ENCODE measurements at regions not wholly inside any gene's neighbourhood (a gene's known extent, or its start where the extent isn't known, plus 50 kb on each side); places are given as distances from the start of the nearest gene placed in this dataset.
"Not testable (repeated sequence)": the region's sequence is repeated elsewhere in the genome, so short reads cannot be mapped to it uniquely, and the experiment has no call there.

DNA sequence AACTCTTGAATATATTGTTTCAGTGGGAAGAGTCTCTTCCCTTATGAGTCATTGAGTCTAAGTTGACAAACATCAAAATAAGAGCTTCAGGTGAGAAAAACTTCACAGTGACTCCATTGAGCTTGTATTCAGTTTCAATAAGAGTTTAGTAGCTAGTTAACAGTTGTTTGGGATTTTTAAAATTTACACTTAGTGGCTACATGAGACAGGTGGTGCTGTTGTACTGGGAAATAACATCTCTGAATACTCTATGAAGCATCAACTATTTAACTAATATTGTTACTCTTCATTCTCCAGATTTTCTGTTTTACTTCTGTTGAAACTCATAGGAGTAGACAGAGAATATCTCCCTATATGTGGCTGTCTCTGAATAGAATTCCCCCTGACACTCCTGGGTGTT lies 1609.1 kb downstream of the C4orf33 start:
- Histone ChIP-seq H3K27ac (ENCODE audit: low read depth, low read length) (no peak overlapping the region), H3K9ac (ENCODE audit: low read depth, low read length) (no peak overlapping the region), H3K4me3 (ENCODE audit: low read depth, low read length) (no peak overlapping the region), H3K4me1 (ENCODE audit: control insufficient read depth, insufficient read depth, low read length) (no peaks in the 10 kb centered on the region), H3K36me3 (ENCODE audit: control insufficient read depth, insufficient read depth, low read length) (no peaks in the 10 kb centered on the region), H3K27me3 (ENCODE audit: control insufficient read depth, insufficient read depth, low read length) (no peaks in the 10 kb centered on the region), H3K9me3 (ENCODE audit: control insufficient read depth, insufficient read depth, low read length) (peaks cover 9% of the 10 kb centered on the region; the same call in 1 of the 2 replicates)

DNA sequence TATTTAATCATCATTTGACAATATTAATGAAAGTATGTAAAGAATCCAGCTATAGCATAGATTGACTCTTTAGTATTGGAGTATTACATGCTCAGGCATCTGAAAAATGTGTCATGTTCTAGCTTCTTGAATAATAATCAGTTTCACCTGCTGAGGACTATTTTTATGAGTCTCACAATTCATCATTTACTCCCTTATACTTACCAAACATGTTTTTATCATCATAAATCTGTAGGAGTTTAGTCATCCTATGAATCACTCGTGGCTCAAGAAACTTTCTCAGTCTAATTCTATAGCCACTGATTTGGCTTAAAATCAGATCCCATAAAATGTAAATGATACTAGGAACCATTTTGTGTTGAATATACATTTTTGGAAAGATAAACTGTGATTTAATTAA lies 1616.1 kb downstream of the C4orf33 start:
- Histone ChIP-seq H3K9ac (ENCODE audit: low read depth, low read length) (no peak overlapping the region), H3K4me1 (ENCODE audit: control insufficient read depth, insufficient read depth, low read length) (no peaks in the 10 kb centered on the region), H3K27me3 (ENCODE audit: control insufficient read depth, insufficient read depth, low read length) (no peaks in the 10 kb centered on the region), H3K9me3 (ENCODE audit: control insufficient read depth, insufficient read depth, low read length) (peaks cover 7% of the 10 kb centered on the region; the same call in 1 of the 2 replicates), H3K27ac (ENCODE audit: low read depth, low read length) (no peak overlapping the region), H3K36me3 (ENCODE audit: control insufficient read depth, insufficient read depth, low read length) (no peaks in the 10 kb centered on the region), H3K4me3 (ENCODE audit: low read depth, low read length) (no peak overlapping the region)

DNA sequence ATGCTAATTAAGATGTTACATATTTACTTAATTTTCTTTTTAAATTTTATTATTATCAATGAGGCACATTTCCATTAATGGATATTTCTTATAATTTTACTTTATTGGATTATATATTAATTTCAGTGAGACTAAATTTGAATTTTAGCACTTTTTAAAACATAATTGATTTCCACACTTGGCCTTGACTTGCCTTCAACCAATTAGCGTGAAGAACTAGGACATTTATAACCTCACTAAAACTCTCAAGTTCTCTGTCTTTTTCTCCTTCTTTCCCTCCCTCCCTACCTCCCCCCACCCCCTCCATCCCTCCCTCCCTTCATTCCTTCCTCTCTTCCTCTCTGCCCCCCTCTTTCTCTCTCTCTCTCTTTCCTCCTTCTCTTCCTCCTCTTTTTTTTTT lies 1618.1 kb downstream of the C4orf33 start:
- Histone ChIP-seq H3K27me3 (ENCODE audit: control insufficient read depth, insufficient read depth, low read length) (no peaks in the 10 kb centered on the region), H3K9ac (ENCODE audit: low read depth, low read length) (no peak overlapping the region), H3K27ac (ENCODE audit: low read depth, low read length) (no peak overlapping the region), H3K4me1 (ENCODE audit: control insufficient read depth, insufficient read depth, low read length) (no peaks in the 10 kb centered on the region), H3K4me3 (ENCODE audit: low read depth, low read length) (no peak overlapping the region), H3K9me3 (ENCODE audit: control insufficient read depth, insufficient read depth, low read length) (no peaks in the 10 kb centered on the region), H3K36me3 (ENCODE audit: control insufficient read depth, insufficient read depth, low read length) (no peaks in the 10 kb centered on the region)

DNA sequence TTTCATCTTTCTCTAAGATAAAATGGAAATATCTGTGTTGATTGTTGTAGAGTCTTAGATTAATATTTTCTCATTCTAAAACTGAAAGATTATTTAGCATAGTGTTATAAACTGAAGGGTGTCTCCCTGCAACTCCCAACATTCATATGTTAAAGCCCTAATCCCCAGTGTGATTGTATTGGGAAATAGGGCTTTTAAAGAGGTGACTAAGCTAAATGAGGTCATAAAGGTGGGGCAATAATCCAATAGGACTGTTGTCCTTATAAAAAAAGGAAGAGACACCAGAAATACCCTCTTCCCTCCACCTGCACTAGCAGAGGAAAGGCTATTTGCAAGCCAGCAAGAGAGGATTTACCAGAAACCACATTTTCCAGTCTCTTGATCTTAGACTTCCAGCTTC lies 1626.4 kb downstream of the C4orf33 start:
- Histone ChIP-seq H3K27me3 (ENCODE audit: control insufficient read depth, insufficient read depth, low read length) (no peaks in the 10 kb centered on the region), H3K9ac (ENCODE audit: low read depth, low read length) (no peak overlapping the region), H3K27ac (ENCODE audit: low read depth, low read length) (peak overlapping the region; percentile 83), H3K9me3 (ENCODE audit: control insufficient read depth, insufficient read depth, low read length) (no peaks in the 10 kb centered on the region), H3K36me3 (ENCODE audit: control insufficient read depth, insufficient read depth, low read length) (no peaks in the 10 kb centered on the region), H3K4me3 (ENCODE audit: low read depth, low read length) (peak overlapping the region; percentile 6; the same call in 1 of the 2 replicates), H3K4me1 (ENCODE audit: control insufficient read depth, insufficient read depth, low read length) (peaks cover 25% of the 10 kb centered on the region)

DNA sequence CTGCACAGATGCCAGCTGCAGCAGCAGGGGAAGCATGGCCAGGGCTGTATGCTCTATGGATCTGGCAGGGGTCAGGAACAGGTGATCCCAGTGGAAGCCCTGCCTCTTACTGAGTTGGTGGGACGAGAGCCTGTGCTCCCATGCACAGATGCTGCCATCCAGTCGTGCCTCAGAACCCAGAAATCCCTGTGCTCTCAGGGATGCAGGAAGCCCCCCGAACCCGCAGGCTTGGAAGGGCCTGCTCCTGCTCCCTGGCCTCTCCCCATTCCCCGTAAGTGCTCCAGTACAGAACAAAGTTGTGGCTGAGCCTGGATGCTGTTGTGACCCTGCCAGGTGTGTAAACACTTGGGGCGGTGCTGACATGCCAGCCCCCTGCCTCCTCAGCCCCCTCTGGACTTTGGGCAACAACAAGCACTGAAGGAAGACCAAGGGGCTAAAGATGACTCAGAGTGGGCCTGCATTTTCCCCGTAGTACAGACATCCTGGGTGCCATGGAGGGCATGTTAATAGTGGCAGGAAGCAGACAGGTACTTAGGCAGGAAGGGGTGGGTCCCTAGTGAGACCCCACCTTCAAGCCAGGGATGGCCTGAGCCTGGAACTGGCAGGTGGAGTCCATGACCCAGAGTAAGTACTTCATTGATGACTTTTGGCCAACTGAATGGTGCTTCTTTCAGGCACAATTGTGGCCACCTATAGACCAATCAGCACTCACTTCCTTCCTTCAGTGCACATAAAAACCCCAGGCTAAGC lies 1640.7 kb downstream of the C4orf33 start:
- H3K4me3 ChIP-seq (ENCODE audit: low read depth, low read length) = no peak overlapping the region

DNA sequence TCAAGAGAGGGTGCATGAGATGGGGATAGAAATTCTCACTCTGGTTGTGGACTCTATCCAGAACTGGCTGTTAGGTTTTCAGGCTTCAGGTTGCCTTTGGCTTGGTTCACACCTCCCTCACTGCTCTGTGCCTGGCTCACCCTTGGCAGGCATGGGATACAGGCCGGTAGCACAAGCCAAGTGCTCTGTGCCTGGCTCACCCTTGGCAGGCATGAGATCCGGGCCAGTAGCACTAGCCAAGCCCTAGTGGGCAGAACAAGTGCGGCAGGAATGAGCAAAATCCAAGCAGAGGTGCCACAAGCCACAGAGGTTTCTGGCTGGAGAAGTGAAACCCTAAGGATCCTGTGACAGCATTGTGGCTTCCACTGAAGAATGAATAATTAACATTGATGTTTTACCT lies 1642.3 kb downstream of the C4orf33 start:
- H3K4me1 ChIP-seq (ENCODE audit: control insufficient read depth, insufficient read depth, low read length) = no peaks in the 10 kb centered on the region
- no peak overlapping the region for H3K27ac ChIP-seq (ENCODE audit: low read depth, low read length)
- no peak overlapping the region for H3K9ac ChIP-seq (ENCODE audit: low read depth, low read length)
- no peak overlapping the region for H3K4me3 ChIP-seq (ENCODE audit: low read depth, low read length)
- H3K27me3 ChIP-seq (ENCODE audit: control insufficient read depth, insufficient read depth, low read length) = no peaks in the 10 kb centered on the region
- H3K9me3 ChIP-seq (ENCODE audit: control insufficient read depth, insufficient read depth, low read length) = peaks cover 8% of the 10 kb centered on the region; the same call in 1 of the 2 replicates
- H3K36me3 ChIP-seq (ENCODE audit: control insufficient read depth, insufficient read depth, low read length) = no peaks in the 10 kb centered on the region

More for the DNA sequence above, 1640.7 kb downstream of the C4orf33 start:
- H3K9ac ChIP-seq (ENCODE audit: low read depth, low read length) = no peak overlapping the region
- no peaks in the 10 kb centered on the region for H3K4me1 ChIP-seq (ENCODE audit: control insufficient read depth, insufficient read depth, low read length)
- H3K27ac ChIP-seq (ENCODE audit: low read depth, low read length) = no peak overlapping the region
- peaks cover 8% of the 10 kb centered on the region; the same call in 1 of the 2 replicates for H3K9me3 ChIP-seq (ENCODE audit: control insufficient read depth, insufficient read depth, low read length)
- no peaks in the 10 kb centered on the region for H3K27me3 ChIP-seq (ENCODE audit: control insufficient read depth, insufficient read depth, low read length)
- H3K36me3 ChIP-seq (ENCODE audit: control insufficient read depth, insufficient read depth, low read length) = no peaks in the 10 kb centered on the region

DNA sequence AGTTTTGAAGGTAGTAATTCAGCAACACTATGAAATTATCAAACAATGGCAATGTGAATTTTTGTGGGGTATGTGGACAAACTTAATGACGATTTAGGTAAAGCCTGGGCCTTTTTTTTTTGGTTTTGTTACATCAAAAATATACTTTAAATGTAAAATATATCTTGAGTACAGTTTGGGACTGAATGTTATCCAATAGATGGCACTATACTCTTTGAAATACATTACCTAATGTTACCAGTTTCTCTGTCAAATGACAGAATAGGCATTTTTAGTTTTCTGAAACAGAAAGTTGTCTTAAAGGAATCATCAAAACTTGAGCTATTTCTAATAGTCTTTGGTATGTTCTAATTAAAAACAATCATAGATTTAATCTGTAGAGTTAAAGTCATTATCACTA lies 1651.9 kb downstream of the C4orf33 start:
- no peaks in the 10 kb centered on the region for H3K27me3 ChIP-seq (ENCODE audit: control insufficient read depth, insufficient read depth, low read length)
- H3K9ac ChIP-seq (ENCODE audit: low read depth, low read length) = no peak overlapping the region
- 0 out of 2 replicates have a peak, but pooled peaks cover 7% of the 10 kb centered on the region for H3K4me1 ChIP-seq (ENCODE audit: control insufficient read depth, insufficient read depth, low read length)
- no peaks in the 10 kb centered on the region for H3K36me3 ChIP-seq (ENCODE audit: control insufficient read depth, insufficient read depth, low read length)
- no peaks in the 10 kb centered on the region for H3K9me3 ChIP-seq (ENCODE audit: control insufficient read depth, insufficient read depth, low read length)
- H3K4me3 ChIP-seq (ENCODE audit: low read depth, low read length) = no peak overlapping the region
- H3K27ac ChIP-seq (ENCODE audit: low read depth, low read length) = no peak overlapping the region

DNA sequence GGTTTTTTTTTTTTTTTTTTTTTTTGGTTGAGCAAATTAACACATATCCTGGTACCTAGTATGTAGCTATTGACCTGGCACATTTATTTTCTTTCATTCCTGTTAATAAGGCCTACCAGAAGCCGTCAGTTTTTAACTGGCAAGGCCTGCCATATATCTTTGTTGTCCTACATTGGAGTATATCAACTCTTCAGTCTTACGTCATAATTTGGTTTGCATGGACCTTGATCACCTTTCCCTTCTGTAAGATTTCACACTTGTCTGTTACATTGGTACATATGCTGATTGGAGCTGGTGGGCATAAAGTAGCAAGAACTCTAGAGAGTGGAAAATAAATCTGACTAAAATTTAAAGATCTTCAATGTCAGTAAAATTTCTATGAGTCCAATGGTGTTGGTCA lies 1658.0 kb downstream of the C4orf33 start:
- Histone ChIP-seq H3K9me3 (ENCODE audit: control insufficient read depth, insufficient read depth, low read length) (peaks cover 4% of the 10 kb centered on the region; the same call in 1 of the 2 replicates), H3K27ac (ENCODE audit: low read depth, low read length) (no peak overlapping the region), H3K36me3 (ENCODE audit: control insufficient read depth, insufficient read depth, low read length) (no peaks in the 10 kb centered on the region), H3K27me3 (ENCODE audit: control insufficient read depth, insufficient read depth, low read length) (no peaks in the 10 kb centered on the region), H3K4me1 (ENCODE audit: control insufficient read depth, insufficient read depth, low read length) (no peaks in the 10 kb centered on the region), H3K9ac (ENCODE audit: low read depth, low read length) (no peak overlapping the region), H3K4me3 (ENCODE audit: low read depth, low read length) (no peak overlapping the region)

DNA sequence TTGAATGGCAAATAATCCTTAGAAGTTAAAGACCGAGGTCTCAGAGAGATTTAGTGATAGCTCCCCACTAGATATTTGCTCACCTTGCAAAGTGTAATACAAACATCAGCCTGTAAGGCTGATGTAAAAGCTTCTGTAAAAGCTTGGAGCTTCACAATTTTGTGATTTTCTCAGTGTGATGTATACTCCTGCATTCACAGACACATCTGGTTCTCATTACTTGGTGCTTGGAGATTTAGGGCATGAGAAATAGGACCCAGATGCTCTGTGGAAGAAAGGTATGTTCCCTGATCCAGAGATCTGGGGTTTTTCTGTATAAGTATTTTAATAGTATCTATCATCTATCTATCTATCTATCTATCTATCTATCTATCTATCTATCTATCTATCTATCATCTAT lies 1664.3 kb downstream of the C4orf33 start:
- no peaks in the 10 kb centered on the region for H3K36me3 ChIP-seq (ENCODE audit: control insufficient read depth, insufficient read depth, low read length)
- no peaks in the 10 kb centered on the region for H3K4me1 ChIP-seq (ENCODE audit: control insufficient read depth, insufficient read depth, low read length)
- H3K27ac ChIP-seq (ENCODE audit: low read depth, low read length) = no peak overlapping the region
- no peak overlapping the region for H3K4me3 ChIP-seq (ENCODE audit: low read depth, low read length)
- no peaks in the 10 kb centered on the region; the same call in 1 of the 2 replicates for H3K9me3 ChIP-seq (ENCODE audit: control insufficient read depth, insufficient read depth, low read length)
- no peak overlapping the region for H3K9ac ChIP-seq (ENCODE audit: low read depth, low read length)
- no peaks in the 10 kb centered on the region for H3K27me3 ChIP-seq (ENCODE audit: control insufficient read depth, insufficient read depth, low read length)

DNA sequence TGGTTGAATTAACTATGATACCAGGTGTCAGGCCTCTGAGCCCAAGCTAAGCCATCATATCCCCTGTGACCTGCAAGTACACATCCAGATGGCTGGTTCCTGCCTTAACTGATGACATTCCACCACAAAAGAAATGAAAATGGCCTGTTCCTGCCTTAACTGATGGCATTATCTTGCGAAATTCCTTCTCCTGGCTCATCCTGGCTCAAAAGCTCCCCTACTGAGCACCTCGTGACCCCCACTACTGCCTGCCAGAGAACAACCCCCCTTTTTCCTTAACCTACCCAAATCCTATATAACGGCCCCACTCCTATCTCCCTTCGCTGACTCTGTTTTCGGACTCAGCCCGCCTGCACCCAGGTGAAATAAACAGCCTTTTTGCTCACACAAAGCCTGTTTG lies 1671.4 kb downstream of the C4orf33 start:
- H3K4me3 ChIP-seq (ENCODE audit: low read depth, low read length) = peak overlapping the region; percentile 35; the same call in 1 of the 2 replicates
- H3K27me3 ChIP-seq (ENCODE audit: control insufficient read depth, insufficient read depth, low read length); H3K9ac ChIP-seq (ENCODE audit: low read depth, low read length); H3K9me3 ChIP-seq (ENCODE audit: control insufficient read depth, insufficient read depth, low read length); H3K36me3 ChIP-seq (ENCODE audit: control insufficient read depth, insufficient read depth, low read length): not testable (repeated sequence)
- H3K4me1 ChIP-seq (ENCODE audit: control insufficient read depth, insufficient read depth, low read length) = peaks cover 11% of the 10 kb centered on the region
- peak overlapping the region; percentile 76 for H3K27ac ChIP-seq (ENCODE audit: low read depth, low read length)

DNA sequence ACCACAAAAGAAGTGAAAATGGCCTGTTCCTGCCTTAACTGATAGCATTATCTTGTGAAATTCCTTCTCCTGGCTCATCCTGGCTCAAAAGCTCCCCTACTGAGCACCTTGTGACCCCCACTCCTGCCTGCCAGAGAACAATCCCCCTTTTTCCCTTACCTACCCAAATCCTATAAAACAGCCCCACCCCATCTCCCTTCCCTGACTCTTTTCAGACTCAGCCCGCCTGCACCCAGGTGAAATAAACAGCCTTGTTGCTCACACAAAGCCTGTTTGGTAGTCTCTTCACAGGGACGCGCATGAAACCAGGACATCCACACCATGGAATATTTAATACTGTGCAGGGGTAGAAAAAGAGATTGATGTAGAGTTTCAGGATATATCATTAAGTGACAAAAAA lies 1677.0 kb downstream of the C4orf33 start:
- H3K27ac ChIP-seq (ENCODE audit: low read depth, low read length) = peak overlapping the region; percentile 83

More for the DNA sequence above, 1677.0 kb downstream of the C4orf33 start:
- not testable (repeated sequence) for H3K36me3 ChIP-seq (ENCODE audit: control insufficient read depth, insufficient read depth, low read length); H3K4me3 ChIP-seq (ENCODE audit: low read depth, low read length); H3K27me3 ChIP-seq (ENCODE audit: control insufficient read depth, insufficient read depth, low read length); H3K9ac ChIP-seq (ENCODE audit: low read depth, low read length)
- Histone ChIP-seq H3K9me3 (ENCODE audit: control insufficient read depth, insufficient read depth, low read length) (peaks cover 11% of the 10 kb centered on the region), H3K4me1 (ENCODE audit: control insufficient read depth, insufficient read depth, low read length) (peaks cover 14% of the 10 kb centered on the region)

Data from HUES48 (cell line).